Activated CD8-positive, alpha-beta T cell treated with anti-CD3 and anti-CD28 coated beads, Interleukin-2, amount 10 ng/mL, durations not matched to agents 7 days and 5 days (primary cell): ENCODE measurements at regions not wholly inside any gene's neighbourhood (a gene's known extent, or its start where the extent isn't known, plus 50 kb on each side); places are given as distances from the start of the nearest gene placed in this dataset.
"Not testable (repeated sequence)": the region's sequence is repeated elsewhere in the genome, so short reads cannot be mapped to it uniquely, and the experiment has no call there.

Experiments used
- ATAC-seq: fragments of 150-1000 bp; cut with Tn5 transposase; one replicate; pipeline ENCODE4 v1.10.0; 2021; ENCODE audit warnings: moderate library complexity
- CTCF ChIA-PET: fragments of 350-600 bp; sonication (Branson Sonifier 250); formaldehyde crosslinking; loops from one replicate; lab custom pipeline; 2021; ENCODE audit warnings: antibody characterized with exemption; lab: Charles Lee
- POLR2A ChIA-PET: fragments of 350-600 bp; sonication (Branson Sonifier 250); formaldehyde crosslinking; loops from one replicate; lab custom pipeline; 2021; ENCODE audit warnings: antibody characterized with exemption; lab: Charles Lee
- DNase-seq: peaks from one replicate; pipeline ENCODE4 v3.0.0-alpha.2; 2020
- H3K27ac Mint-ChIP-seq: one replicate; pipeline ENCODE4 v1.8.0; 2021; ENCODE audit warnings: mild to moderate bottlenecking, mixed read lengths
- H3K27me3 Mint-ChIP-seq: one replicate; pipeline ENCODE4 v1.8.0; 2021; ENCODE audit warnings: low read depth, mixed read lengths
- H3K36me3 Mint-ChIP-seq: one replicate; pipeline ENCODE4 v1.8.0; 2021; ENCODE audit warnings: low read depth, mixed read lengths
- H3K4me1 Mint-ChIP-seq: one replicate; pipeline ENCODE4 v1.8.0; 2021; ENCODE audit warnings: low read depth, mixed read lengths
- H3K4me3 Mint-ChIP-seq: one replicate; pipeline ENCODE4 v1.8.0; 2021; ENCODE audit warnings: mild to moderate bottlenecking, mixed read lengths
- H3K9me3 Mint-ChIP-seq: one replicate; pipeline ENCODE4 v1.8.0; 2022; ENCODE audit warnings: mixed read lengths; ENCODE audit not compliant: insufficient read depth

DNA sequence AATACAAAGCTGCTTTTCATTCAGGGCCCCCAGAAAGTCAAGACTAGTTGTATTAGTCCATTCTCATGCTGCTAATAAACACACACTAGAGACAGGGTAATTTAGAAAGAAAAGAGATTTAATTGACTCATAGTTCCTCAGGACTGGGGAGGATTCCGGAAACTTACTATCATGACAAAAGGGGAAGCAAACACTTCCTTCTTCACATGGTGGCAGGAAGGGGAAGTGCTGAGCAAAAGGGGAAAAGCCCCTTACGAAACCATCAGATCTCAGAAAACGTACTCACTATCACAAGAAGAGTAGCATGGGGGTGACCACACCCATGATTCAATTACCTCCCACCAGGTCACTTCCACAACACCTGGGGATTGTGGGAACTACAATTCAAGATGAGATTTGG is 373.8 kb upstream of the FRG1 start:
- H3K9me3 Mint-ChIP-seq, H3K27ac Mint-ChIP-seq, H3K4me1 Mint-ChIP-seq, DNase-seq, H3K27me3 Mint-ChIP-seq, CTCF ChIA-PET, POLR2A ChIA-PET, ATAC-seq, H3K36me3 Mint-ChIP-seq, H3K4me3 Mint-ChIP-seq: not testable (repeated sequence)

- H3K4me1 Mint-ChIP-seq, CTCF ChIA-PET, H3K27me3 Mint-ChIP-seq, DNase-seq, H3K9me3 Mint-ChIP-seq, H3K4me3 Mint-ChIP-seq, H3K36me3 Mint-ChIP-seq, ATAC-seq, POLR2A ChIA-PET, H3K27ac Mint-ChIP-seq: not testable (repeated sequence)
These were observed 361.0 kb upstream of the FRG1 start for GRCh38 chr4:189579645-189580044.

GRCh38 chr4:189586908-189587632 is 353.6 kb upstream of the FRG1 start:
- POLR2A ChIA-PET = not testable (repeated sequence)

GRCh38 chr4:189589201-189589600 is 351.5 kb upstream of the FRG1 start:
- not testable (repeated sequence) for H3K4me3 Mint-ChIP-seq

More at GRCh38 chr4:189586908-189587632, 353.6 kb upstream of the FRG1 start:
- DNase-seq, H3K4me3 Mint-ChIP-seq, H3K4me1 Mint-ChIP-seq, H3K27ac Mint-ChIP-seq, H3K27me3 Mint-ChIP-seq, H3K9me3 Mint-ChIP-seq, H3K36me3 Mint-ChIP-seq, CTCF ChIA-PET, ATAC-seq: not testable (repeated sequence)

DNA sequence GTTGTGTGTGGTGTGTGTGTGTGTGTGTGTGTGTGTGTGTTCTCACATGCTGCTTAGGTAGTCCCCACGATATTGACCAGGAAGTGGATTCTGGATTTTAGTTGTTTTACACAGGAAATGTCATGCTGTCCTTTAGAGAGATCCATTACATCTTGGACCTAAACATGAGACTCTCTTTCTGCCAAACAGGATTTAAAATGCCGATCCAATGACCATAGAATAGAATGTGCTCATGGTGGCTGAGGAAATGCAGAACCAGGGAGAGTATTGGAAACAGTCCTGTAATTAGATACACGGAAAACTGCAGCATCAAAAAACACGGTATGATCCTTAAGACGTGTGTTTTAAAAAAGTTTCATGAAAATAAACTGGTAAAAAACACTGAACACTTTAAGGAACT is 347.8 kb upstream of the FRG1 start:
- ChIA-PET POLR2A (no interaction called here), CTCF (no interaction called here)
- no peak for ATAC-seq
- H3K9me3 Mint-ChIP-seq = no peaks in the 10 kb centered on the region
- DNase-seq = no peak
- no peaks in the 10 kb centered on the region for H3K27me3 Mint-ChIP-seq
- no peak overlapping the region for H3K27ac Mint-ChIP-seq
- no peaks in the 10 kb centered on the region for H3K36me3 Mint-ChIP-seq
- no peaks in the 10 kb centered on the region for H3K4me1 Mint-ChIP-seq
- no peak overlapping the region for H3K4me3 Mint-ChIP-seq

More at GRCh38 chr4:189589201-189589600, 351.5 kb upstream of the FRG1 start:
- POLR2A ChIA-PET, H3K36me3 Mint-ChIP-seq, DNase-seq, H3K27ac Mint-ChIP-seq, H3K4me1 Mint-ChIP-seq, H3K27me3 Mint-ChIP-seq, CTCF ChIA-PET, H3K9me3 Mint-ChIP-seq, ATAC-seq: not testable (repeated sequence)

- ATAC-seq (no peak), DNase-seq (no peak)
- H3K4me1 Mint-ChIP-seq = no peaks in the 10 kb centered on the region
- ChIA-PET CTCF (no interaction called here), POLR2A (no interaction called here)
- H3K36me3 Mint-ChIP-seq = no peaks in the 10 kb centered on the region
- H3K9me3 Mint-ChIP-seq = peaks cover 4% of the 10 kb centered on the region
- no peak overlapping the region for H3K27ac Mint-ChIP-seq
- H3K27me3 Mint-ChIP-seq = no peaks in the 10 kb centered on the region
- no peak overlapping the region for H3K4me3 Mint-ChIP-seq
These were observed 343.3 kb upstream of the FRG1 start for GRCh38 chr4:189597341-189597740.

GRCh38 chr4:189600264-189600663 is 340.4 kb upstream of the FRG1 start:
- CTCF ChIA-PET = no interaction called here
- H3K36me3 Mint-ChIP-seq = no peaks in the 10 kb centered on the region

DNA sequence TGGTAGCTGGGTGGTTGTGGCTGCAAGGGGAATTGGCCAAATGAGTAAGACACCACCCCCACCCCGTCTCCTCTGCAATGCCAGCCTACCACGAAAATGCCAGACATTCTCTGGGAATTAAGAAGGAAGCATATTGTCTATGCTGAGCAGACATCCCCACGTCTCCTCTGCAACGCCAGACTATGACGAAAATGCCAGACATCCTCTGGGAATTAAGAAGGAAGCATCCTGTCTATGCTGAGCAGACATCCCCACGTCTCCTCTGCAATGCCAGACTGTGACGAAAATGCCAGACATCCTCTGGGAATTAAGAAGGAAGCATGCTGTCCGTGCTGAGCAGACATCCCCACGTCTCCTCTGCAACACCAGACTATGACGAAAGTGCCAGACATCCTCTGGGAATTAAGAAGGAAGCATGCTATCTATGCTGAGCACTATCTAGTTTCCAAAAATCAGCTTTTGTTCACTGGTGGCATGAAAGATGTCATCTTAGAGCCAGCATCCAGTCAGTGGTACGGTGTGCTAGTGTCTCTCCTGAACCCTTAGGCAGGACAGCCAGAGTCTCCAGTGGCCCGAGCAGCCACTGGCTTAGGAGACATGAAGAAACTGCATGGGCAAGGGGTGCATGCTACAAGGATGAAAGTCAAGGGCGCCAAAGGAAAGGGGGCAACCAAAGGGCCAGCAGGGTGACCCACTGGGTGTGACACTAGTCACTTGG is 339.8 kb upstream of the FRG1 start:
- ChIA-PET POLR2A (no interaction called here), CTCF (no interaction called here)
- no peak overlapping the region for H3K27ac Mint-ChIP-seq
- no peaks in the 10 kb centered on the region for H3K36me3 Mint-ChIP-seq
- no peaks in the 10 kb centered on the region for H3K4me1 Mint-ChIP-seq
- ATAC-seq (no peak), DNase-seq (no peak)
- peaks cover 4% of the 10 kb centered on the region for H3K9me3 Mint-ChIP-seq
- no peaks in the 10 kb centered on the region for H3K27me3 Mint-ChIP-seq
- no peak overlapping the region for H3K4me3 Mint-ChIP-seq

More at GRCh38 chr4:189600264-189600663, 340.4 kb upstream of the FRG1 start:
- peaks cover 4% of the 10 kb centered on the region for H3K9me3 Mint-ChIP-seq
- DNase-seq (no peak), ATAC-seq (no peak)
- POLR2A ChIA-PET = no interaction called here
- no peaks in the 10 kb centered on the region for H3K27me3 Mint-ChIP-seq
- no peak overlapping the region for H3K4me3 Mint-ChIP-seq
- no peaks in the 10 kb centered on the region for H3K4me1 Mint-ChIP-seq
- no peak overlapping the region for H3K27ac Mint-ChIP-seq

DNA sequence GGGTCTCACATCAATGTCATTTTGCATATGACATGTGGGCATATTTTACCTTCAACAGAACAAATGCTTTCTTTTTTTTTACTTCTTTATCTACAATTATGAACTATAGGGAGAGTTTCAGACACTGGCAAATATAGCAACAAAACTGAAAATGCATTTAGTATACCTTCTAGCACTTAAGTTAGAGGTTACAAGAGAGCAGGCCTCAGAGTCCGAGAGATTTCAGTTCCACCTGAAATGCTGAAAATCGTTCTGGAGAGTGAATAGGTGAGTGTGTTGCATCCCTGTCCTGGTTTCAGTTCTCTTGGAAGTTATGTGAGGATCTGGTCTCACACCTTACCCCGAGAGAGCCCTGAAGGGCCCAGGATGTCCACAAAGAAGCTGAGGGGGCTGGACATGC is 337.8 kb upstream of the FRG1 start:
- H3K27me3 Mint-ChIP-seq, H3K36me3 Mint-ChIP-seq, POLR2A ChIA-PET, H3K27ac Mint-ChIP-seq, CTCF ChIA-PET, ATAC-seq, DNase-seq, H3K4me1 Mint-ChIP-seq, H3K4me3 Mint-ChIP-seq, H3K9me3 Mint-ChIP-seq: not testable (repeated sequence)

DNA sequence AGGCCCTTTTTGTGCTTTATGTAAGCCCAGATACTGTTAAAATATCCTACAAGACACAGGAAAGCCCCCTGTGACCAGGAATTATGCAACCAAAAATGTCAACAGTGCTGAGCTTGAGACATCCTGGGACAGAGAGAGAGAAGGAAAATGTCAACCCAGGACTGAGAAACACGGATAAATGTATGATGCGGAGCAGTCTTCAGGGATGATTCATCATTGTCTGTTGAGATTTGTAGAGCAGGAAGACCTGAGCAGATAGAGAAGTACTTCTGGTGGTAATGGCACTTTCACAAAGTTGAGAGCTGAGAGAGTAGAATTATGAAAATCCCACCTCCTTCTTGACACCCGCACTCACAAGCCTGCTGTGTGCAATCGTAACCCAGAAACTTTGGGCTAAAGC is 330.1 kb upstream of the FRG1 start:
- H3K27ac Mint-ChIP-seq, H3K27me3 Mint-ChIP-seq, H3K4me3 Mint-ChIP-seq, ATAC-seq, POLR2A ChIA-PET, CTCF ChIA-PET, H3K4me1 Mint-ChIP-seq, H3K36me3 Mint-ChIP-seq, H3K9me3 Mint-ChIP-seq, DNase-seq: not testable (repeated sequence)

DNA sequence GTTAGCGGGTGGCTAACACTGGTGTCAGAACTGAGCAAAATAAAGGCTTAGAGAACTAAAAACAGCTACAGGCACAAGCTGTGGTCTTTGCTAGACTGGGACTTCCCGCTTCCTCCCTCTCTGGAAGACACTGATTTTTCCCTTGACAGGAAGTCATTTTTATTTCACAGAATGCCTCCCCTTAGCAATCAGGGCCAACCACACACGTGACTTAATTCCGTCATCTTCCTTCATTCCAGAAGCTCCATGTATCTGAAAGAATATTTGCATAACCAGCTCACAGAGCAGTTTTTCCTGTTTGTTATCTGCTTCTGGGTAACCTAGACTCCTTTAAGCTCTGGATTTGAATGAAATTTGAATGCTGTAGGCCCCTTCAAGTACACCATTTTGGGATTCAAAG is 327.5 kb upstream of the FRG1 start:
- Mint-ChIP-seq H3K4me1 (no peaks in the 10 kb centered on the region), H3K27ac (no peak overlapping the region), H3K27me3 (no peaks in the 10 kb centered on the region), H3K36me3 (no peaks in the 10 kb centered on the region), H3K9me3 (peaks cover 5% of the 10 kb centered on the region), H3K4me3 (no peak overlapping the region)
- POLR2A ChIA-PET = no interaction called here
- CTCF ChIA-PET = no interaction called here
- no peak for DNase-seq
- ATAC-seq = no peak

DNA sequence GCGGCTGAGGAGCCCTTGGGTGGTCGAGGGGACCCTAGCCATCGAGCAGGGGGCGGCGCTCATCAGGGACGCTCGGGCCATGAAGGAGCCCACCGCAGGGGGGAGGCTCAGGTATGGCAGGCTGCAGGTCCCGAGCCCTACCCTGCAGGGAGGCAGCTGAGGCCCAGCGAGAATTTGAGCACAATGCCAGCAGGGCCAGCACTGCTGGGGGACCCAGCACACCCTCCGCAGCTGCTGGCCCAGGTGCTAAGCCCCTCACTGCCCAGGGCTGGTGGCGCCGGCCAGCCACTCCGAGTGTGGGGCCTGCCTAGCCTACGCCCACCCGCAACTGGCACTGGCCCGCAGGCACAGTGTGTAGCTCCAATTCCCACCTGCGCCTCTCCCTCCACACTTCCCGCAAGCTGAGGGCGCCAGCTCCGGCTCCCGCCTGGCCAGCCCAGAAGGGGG is 325.4 kb upstream of the FRG1 start:
- ATAC-seq (no peak), DNase-seq (no peak)
- H3K36me3 Mint-ChIP-seq = no peaks in the 10 kb centered on the region
- POLR2A ChIA-PET = no interaction called here
- H3K4me1 Mint-ChIP-seq = no peaks in the 10 kb centered on the region
- peaks cover 5% of the 10 kb centered on the region for H3K9me3 Mint-ChIP-seq
- no peaks in the 10 kb centered on the region for H3K27me3 Mint-ChIP-seq
- no peak overlapping the region for H3K4me3 Mint-ChIP-seq
- H3K27ac Mint-ChIP-seq = no peak overlapping the region
- CTCF ChIA-PET = no interaction called here
